ENCODE measurements at regions not wholly inside any gene's neighbourhood (a gene's known extent, or its start where the extent isn't known, plus 50 kb on each side); places are given as distances from the start of the nearest gene placed in this dataset.

DNA sequence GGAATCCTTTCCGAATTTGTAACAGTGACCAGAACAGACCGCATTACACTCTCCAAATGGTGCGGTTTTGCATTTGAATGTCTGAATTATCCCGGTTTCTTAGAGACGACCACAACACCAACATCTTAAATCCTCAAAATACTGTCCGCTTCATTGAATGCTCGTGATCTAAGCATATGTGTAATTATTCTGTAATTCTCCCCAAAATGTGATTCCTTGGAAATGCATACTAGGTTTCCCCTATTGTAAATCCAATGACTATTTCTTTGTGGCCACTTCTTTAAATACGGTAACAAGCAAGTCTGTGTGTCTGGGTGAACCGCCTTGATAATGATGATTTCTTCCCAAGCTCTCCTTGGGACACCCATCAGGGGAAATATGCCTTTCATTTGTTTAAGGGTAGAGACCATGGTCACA, 87.3 kb upstream of the DBX1 start:
- Mint-ChIP-seq H3K4me3 (peak overlapping the region; percentile 38), H3K27me3 (ENCODE audit: insufficient read depth, low read depth, poor library complexity) (peaks cover 6% of the 10 kb centered on the region), H3K36me3 (ENCODE audit: low read depth) (no peaks in the 10 kb centered on the region), H3K9me3 (no peaks in the 10 kb centered on the region), H3K27ac (no peak overlapping the region), H3K4me1 (peaks cover 32% of the 10 kb centered on the region)
- peak; percentile 70 for ATAC-seq
- Histone ChIP-seq H2AFZ (no peak overlapping the region), H3K36me3 (ENCODE audit: insufficient read depth) (no peaks in the 10 kb centered on the region), H3K79me2 (replicated peaks; ENCODE audit: insufficient read depth) (no peaks in the 10 kb centered on the region), H3K9me2 (ENCODE audit: insufficient read depth) (no peaks in the 10 kb centered on the region), H3K4me1 (ENCODE audit: insufficient read depth) (peaks cover 39% of the 10 kb centered on the region), H3F3A (replicated peaks; ENCODE audit: low read depth) (no peaks in the 10 kb centered on the region), H3K27me3 (ENCODE audit: insufficient read depth) (peaks cover 32% of the 10 kb centered on the region), H3K4me3 (peak overlapping the region; percentile 17; the same call in 1 of the 2 replicates), H3K27ac (ENCODE audit: low read depth) (no peak overlapping the region), H4K20me1 (replicated peaks; ENCODE audit: insufficient read depth) (no peaks in the 10 kb centered on the region), H3K4me2 (peak overlapping the region; percentile 58)
- TF ChIP-seq, protein P1, sequence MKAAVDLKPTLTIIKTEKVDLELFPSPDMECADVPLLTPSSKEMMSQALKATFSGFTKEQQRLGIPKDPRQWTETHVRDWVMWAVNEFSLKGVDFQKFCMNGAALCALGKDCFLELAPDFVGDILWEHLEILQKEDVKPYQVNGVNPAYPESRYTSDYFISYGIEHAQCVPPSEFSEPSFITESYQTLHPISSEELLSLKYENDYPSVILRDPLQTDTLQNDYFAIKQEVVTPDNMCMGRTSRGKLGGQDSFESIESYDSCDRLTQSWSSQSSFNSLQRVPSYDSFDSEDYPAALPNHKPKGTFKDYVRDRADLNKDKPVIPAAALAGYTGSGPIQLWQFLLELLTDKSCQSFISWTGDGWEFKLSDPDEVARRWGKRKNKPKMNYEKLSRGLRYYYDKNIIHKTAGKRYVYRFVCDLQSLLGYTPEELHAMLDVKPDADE (IDR thresholded peaks at IDR 0.05), result no peak
- TF ChIP-seq CREB1 (CRISPR knock-in tag; IDR thresholded peaks at IDR 0.05; ENCODE audit: low read depth) (no peak), ZNF114 (CRISPR knock-in tag; IDR thresholded peaks at IDR 0.05) (no peak), STAT1 (IDR thresholded peaks at IDR 0.05; ENCODE audit: unreplicated experiment) (no peak), ZNF331 (CRISPR knock-in tag; IDR thresholded peaks at IDR 0.05; ENCODE audit: low read depth) (no peak), POLR2AphosphoS5 (IDR thresholded peaks at IDR 0.05; ENCODE audit: low read depth) (no peak), EZH2 (IDR thresholded peaks at IDR 0.05; ENCODE audit: low read depth, unreplicated experiment) (no peak), JUNB (IDR thresholded peaks at IDR 0.05; ENCODE audit: unreplicated experiment) (no peak)
- TF ChIP-seq, protein P2, sequence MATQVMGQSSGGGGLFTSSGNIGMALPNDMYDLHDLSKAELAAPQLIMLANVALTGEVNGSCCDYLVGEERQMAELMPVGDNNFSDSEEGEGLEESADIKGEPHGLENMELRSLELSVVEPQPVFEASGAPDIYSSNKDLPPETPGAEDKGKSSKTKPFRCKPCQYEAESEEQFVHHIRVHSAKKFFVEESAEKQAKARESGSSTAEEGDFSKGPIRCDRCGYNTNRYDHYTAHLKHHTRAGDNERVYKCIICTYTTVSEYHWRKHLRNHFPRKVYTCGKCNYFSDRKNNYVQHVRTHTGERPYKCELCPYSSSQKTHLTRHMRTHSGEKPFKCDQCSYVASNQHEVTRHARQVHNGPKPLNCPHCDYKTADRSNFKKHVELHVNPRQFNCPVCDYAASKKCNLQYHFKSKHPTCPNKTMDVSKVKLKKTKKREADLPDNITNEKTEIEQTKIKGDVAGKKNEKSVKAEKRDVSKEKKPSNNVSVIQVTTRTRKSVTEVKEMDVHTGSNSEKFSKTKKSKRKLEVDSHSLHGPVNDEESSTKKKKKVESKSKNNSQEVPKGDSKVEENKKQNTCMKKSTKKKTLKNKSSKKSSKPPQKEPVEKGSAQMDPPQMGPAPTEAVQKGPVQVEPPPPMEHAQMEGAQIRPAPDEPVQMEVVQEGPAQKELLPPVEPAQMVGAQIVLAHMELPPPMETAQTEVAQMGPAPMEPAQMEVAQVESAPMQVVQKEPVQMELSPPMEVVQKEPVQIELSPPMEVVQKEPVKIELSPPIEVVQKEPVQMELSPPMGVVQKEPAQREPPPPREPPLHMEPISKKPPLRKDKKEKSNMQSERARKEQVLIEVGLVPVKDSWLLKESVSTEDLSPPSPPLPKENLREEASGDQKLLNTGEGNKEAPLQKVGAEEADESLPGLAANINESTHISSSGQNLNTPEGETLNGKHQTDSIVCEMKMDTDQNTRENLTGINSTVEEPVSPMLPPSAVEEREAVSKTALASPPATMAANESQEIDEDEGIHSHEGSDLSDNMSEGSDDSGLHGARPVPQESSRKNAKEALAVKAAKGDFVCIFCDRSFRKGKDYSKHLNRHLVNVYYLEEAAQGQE (IDR thresholded peaks at IDR 0.05; ENCODE audit: unreplicated experiment), result no peak
- TF ChIP-seq, protein P3, sequence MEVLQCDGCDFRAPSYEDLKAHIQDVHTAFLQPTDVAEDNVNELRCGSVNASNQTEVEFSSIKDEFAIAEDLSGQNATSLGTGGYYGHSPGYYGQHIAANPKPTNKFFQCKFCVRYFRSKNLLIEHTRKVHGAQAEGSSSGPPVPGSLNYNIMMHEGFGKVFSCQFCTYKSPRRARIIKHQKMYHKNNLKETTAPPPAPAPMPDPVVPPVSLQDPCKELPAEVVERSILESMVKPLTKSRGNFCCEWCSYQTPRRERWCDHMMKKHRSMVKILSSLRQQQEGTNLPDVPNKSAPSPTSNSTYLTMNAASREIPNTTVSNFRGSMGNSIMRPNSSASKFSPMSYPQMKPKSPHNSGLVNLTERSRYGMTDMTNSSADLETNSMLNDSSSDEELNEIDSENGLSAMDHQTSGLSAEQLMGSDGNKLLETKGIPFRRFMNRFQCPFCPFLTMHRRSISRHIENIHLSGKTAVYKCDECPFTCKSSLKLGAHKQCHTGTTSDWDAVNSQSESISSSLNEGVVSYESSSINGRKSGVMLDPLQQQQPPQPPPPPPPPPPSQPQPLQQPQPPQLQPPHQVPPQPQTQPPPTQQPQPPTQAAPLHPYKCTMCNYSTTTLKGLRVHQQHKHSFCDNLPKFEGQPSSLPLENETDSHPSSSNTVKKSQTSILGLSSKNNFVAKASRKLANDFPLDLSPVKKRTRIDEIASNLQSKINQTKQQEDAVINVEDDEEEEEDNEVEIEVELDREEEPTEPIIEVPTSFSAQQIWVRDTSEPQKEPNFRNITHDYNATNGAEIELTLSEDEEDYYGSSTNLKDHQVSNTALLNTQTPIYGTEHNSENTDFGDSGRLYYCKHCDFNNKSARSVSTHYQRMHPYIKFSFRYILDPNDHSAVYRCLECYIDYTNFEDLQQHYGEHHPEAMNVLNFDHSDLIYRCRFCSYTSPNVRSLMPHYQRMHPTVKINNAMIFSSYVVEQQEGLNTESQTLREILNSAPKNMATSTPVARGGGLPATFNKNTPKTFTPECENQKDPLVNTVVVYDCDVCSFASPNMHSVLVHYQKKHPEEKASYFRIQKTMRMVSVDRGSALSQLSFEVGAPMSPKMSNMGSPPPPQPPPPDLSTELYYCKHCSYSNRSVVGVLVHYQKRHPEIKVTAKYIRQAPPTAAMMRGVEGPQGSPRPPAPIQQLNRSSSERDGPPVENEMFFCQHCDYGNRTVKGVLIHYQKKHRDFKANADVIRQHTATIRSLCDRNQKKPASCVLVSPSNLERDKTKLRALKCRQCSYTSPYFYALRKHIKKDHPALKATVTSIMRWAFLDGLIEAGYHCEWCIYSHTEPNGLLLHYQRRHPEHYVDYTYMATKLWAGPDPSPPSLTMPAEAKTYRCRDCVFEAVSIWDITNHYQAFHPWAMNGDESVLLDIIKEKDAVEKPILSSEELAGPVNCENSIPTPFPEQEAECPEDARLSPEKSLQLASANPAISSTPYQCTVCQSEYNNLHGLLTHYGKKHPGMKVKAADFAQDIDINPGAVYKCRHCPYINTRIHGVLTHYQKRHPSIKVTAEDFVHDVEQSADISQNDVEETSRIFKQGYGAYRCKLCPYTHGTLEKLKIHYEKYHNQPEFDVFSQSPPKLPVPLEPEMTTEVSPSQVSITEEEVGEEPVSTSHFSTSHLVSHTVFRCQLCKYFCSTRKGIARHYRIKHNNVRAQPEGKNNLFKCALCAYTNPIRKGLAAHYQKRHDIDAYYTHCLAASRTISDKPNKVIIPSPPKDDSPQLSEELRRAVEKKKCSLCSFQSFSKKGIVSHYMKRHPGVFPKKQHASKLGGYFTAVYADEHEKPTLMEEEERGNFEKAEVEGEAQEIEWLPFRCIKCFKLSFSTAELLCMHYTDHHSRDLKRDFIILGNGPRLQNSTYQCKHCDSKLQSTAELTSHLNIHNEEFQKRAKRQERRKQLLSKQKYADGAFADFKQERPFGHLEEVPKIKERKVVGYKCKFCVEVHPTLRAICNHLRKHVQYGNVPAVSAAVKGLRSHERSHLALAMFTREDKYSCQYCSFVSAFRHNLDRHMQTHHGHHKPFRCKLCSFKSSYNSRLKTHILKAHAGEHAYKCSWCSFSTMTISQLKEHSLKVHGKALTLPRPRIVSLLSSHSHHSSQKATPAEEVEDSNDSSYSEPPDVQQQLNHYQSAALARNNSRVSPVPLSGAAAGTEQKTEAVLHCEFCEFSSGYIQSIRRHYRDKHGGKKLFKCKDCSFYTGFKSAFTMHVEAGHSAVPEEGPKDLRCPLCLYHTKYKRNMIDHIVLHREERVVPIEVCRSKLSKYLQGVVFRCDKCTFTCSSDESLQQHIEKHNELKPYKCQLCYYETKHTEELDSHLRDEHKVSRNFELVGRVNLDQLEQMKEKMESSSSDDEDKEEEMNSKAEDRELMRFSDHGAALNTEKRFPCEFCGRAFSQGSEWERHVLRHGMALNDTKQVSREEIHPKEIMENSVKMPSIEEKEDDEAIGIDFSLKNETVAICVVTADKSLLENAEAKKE (CRISPR knock-in tag; IDR thresholded peaks at IDR 0.05), result no peak
- DNase-seq (ENCODE audit: low spot score), result peak; percentile 66

All from GM23338 (cell line).